NB4 (cell line): ENCODE measurements at regions not wholly inside any gene's neighbourhood (a gene's known extent, or its start where the extent isn't known, plus 50 kb on each side); places are given as distances from the start of the nearest gene placed in this dataset.

Source experiments
- DNase-seq: peaks from one replicate; pipeline ENCODE4 v3.0.0; 2010; ENCODE audit warnings: low read depth
- H3K4me3 ChIP-seq: one replicate; pipeline ENCODE4 v1.5.1; 2011; ENCODE audit warnings: mild to moderate bottlenecking, low read depth, low read length, moderate library complexity
- MYC ChIP-seq: IDR thresholded peaks from 2 replicates; pipeline ENCODE4 v1.6.1; 2011; ENCODE audit warnings: low read depth, low read length
- POLR2A ChIP-seq: IDR thresholded peaks from 2 replicates; pipeline ENCODE4 v1.6.1; 2011; ENCODE audit warnings: mild to moderate bottlenecking; ENCODE audit not compliant: insufficient read length; ENCODE audit errors: extremely low read depth
- TF ChIP-seq, protein P1 (sequence below): IDR thresholded peaks from 2 replicates; pipeline ENCODE4 v1.6.1; 2011; ENCODE audit warnings: low read depth, low read length
- TF ChIP-seq, protein P2 (sequence below): IDR thresholded peaks from one replicate; pipeline ENCODE4 v1.5.1; 2012; ENCODE audit warnings: low read depth, low read length

DNA sequence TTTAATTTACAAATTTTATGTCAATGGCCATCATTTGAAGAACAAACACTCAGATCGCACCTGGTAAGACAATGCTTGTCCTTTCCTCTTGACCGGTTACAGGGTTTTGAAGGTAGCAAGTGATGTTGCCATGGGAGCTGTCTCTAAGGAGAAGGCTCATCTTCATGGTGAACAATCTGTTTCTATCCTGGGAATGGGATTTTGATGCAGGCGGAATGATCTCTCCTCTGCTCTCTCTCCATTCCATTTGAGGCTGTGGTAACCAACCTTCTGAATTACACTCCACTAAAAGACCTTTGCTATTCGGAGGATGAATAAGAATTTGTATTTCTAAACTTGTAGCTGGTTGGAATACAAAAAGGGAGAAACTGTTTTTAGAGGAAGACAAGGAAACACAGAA lies 57.9 kb upstream of the SLC5A9 start:
- TF ChIP-seq, protein P1, sequence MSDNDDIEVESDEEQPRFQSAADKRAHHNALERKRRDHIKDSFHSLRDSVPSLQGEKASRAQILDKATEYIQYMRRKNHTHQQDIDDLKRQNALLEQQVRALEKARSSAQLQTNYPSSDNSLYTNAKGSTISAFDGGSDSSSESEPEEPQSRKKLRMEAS, result no peak
- TF ChIP-seq, protein P2, sequence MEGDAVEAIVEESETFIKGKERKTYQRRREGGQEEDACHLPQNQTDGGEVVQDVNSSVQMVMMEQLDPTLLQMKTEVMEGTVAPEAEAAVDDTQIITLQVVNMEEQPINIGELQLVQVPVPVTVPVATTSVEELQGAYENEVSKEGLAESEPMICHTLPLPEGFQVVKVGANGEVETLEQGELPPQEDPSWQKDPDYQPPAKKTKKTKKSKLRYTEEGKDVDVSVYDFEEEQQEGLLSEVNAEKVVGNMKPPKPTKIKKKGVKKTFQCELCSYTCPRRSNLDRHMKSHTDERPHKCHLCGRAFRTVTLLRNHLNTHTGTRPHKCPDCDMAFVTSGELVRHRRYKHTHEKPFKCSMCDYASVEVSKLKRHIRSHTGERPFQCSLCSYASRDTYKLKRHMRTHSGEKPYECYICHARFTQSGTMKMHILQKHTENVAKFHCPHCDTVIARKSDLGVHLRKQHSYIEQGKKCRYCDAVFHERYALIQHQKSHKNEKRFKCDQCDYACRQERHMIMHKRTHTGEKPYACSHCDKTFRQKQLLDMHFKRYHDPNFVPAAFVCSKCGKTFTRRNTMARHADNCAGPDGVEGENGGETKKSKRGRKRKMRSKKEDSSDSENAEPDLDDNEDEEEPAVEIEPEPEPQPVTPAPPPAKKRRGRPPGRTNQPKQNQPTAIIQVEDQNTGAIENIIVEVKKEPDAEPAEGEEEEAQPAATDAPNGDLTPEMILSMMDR, result no peak
- TF ChIP-seq POLR2A (no peak), MYC (no peak)
- DNase-seq, result no peak
- no peak overlapping the region for H3K4me3 ChIP-seq

DNA sequence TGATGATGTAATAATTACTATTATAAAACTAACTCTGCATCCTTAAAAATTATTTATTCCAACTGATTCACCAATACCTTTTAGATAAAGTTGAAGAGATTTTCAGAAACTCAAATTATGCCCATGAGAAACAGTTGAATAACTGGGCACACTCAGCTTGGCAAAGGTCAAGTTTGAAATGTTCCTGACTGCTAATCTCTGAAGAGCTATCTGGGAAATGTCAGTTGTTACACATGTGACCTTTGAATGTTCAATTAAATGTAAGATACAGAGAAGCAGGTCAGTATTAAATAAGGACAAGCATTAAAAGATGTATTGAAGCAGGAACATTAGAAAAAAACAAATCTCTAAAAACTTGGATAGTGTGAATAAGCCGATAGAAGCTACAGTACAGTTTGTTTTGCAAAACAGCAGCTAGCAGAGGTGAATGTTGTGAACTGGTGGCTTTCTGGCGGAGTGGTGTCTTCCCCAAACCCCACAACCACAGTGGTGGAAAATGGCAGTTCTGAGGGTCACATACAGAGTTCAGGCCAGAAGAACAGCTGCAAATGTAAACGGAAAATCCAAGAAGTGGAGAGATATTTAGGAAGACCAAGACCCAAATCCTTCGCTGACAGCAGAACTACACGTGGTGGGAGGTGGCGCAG lies 61.9 kb upstream of the SLC5A9 start:
- no peak for DNase-seq
- TF ChIP-seq MYC (no peak), POLR2A (no peak)
- TF ChIP-seq, protein P1, result no peak
- TF ChIP-seq, protein P2, result no peak
- H3K4me3 ChIP-seq, result no peak overlapping the region

DNA sequence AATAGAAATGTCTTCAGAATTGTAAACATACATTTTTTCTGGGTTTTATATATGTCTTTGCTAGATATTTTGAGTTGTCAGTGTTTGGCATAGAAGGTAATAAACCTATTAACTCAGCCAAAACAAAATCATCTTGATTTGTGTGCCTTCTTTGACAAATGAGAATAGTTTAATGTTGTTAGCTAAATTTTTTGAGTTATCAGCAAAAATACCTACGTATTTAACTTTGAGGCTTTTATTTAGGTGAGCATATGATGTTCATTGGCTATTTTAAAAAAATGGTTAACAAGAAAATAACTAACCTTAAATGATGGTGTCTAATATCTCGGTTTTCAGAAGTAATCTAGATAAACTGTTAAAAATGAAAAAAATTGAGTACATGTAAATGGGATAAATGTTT lies 83.2 kb upstream of the SLC5A9 start:
- DNase-seq, result no peak
- TF ChIP-seq, protein P1, result no peak
- TF ChIP-seq POLR2A (no peak), MYC (no peak)
- TF ChIP-seq, protein P2, result no peak
- no peak overlapping the region for H3K4me3 ChIP-seq

DNA sequence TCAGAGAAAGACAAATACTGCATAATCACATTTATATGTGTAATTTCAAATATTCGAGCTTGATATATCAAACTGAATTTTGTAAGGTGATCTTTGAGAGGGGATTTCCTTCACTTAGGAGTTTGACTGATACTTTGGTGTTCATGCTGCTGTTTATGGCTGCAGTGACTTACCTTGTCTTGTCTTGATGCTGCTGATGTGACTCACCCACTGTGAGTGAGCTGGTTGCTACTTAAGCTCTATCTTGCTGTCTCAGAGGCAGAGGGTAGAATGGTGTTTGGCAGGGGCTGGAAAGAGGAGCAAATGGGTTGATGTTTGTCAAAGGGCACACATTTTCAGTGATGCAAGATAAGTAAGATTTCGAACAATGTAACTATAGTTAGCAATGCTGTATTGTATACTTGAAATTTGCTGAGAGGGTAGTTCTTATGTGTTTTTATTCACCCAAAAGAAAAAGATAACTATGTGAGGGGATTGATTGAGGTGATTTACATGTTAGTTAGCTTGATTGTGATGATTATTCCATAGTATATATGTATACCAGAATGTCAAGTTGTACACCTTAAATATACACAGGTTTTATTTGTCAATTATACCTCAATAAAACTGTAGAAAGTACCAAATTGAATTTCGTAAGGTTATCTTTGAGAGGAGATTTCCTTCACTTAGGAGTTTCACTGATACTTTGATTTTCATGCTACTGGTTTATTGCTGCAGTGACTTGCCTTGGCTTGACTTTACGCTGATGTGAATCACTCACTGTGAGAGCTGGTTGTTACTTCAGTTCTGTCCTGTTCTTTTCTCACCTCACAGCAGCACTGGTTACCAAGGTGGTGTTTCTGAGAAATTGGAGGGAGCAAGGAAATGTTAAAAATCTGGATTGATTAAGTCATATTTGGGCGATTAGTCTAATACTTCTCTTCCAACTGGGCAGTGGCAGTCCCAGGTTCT lies 94.5 kb upstream of the SLC5A9 start:
- TF ChIP-seq POLR2A (no peak), MYC (no peak)
- TF ChIP-seq, protein P1, result no peak
- TF ChIP-seq, protein P2, result no peak
- no peak overlapping the region for H3K4me3 ChIP-seq
- DNase-seq, result no peak

DNA sequence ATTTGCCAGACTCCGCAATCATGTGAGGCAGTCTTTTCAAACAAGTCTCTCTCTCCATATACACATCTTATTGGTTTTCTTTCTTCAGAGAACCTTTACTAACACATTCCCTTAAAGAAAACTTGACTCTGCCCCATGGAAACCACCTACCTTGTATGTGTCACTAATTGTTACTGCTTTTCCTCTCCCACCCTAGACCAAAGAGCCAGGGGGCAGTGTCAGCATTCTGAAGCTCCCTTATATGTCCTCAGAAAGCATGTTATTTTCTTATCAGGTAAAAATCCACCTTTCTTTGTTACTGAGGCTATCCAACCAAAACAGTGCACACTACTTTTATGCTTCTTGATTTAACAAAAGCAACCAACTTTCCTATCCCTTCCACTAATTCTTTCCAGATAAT lies 98.9 kb upstream of the SLC5A9 start:
- TF ChIP-seq, protein P2, result no peak
- TF ChIP-seq, protein P1, result no peak
- TF ChIP-seq POLR2A, result no peak
- no peak for TF ChIP-seq MYC
- DNase-seq, result no peak
- no peak overlapping the region for H3K4me3 ChIP-seq
